ENCODE measurements at regions not wholly inside any gene's neighbourhood (a gene's known extent, or its start where the extent isn't known, plus 50 kb on each side); places are given as distances from the start of the nearest gene placed in this dataset.

DNA sequence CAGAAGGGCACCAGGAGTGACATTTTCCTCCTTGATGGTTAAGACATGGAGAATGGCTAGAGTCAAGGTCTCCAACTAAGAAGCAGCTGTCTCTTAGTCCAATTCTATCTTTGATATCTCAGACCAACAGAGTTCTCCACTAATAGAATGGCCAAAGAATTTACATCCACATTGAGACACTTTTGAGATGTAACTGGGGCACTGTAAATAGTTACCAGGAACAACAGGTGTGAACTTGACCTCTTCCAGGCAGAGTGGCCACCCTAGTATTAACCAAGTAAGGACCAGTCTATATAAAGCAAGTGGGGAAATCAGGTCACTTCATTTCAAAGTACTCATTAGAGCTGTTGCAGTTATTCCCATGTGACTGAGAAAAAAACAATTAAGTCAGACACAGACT, 159.7 kb upstream of the RAD23B start:
- in situ Hi-C loops (cut with MboI; ENCODE audit: low sequenced_read_pairs, unreplicated experiment) = no loop called here
- no peak for DNase-seq (ENCODE audit: low spot score)
- no peak for TF ChIP-seq CTCF (IDR thresholded peaks at IDR 0.05; ENCODE audit: borderline replicate concordance, control extremely low read depth, extremely low read depth, insufficient read depth, missing control alignments)

DNA sequence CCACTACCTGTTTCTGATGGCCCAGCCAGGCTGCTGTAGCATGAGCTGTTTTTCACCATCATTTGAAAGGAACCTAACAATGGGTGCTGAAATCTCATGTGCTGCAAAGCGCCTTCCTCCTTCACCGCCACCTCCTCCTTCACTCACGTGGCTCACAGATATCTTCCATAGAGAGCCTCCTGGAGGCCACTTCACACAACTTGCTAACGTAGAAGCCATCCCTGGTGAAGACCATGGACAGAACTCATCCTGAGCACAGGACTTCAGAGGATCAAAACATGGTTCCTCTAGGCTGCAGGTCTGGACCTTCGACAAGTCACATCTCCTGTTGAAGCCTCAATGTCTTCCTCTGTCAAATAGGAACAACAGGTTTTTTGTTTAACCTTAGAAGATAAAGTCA, 155.5 kb upstream of the RAD23B start:
- no peak for DNase-seq (ENCODE audit: low spot score)
- TF ChIP-seq CTCF (IDR thresholded peaks at IDR 0.05; ENCODE audit: borderline replicate concordance, control extremely low read depth, extremely low read depth, insufficient read depth, missing control alignments) = no peak
- in situ Hi-C loops (cut with MboI; ENCODE audit: low sequenced_read_pairs, unreplicated experiment) = no loop called here

GRCh38 chr9:107131108-107131799, 151.8 kb upstream of the RAD23B start:
- in situ Hi-C loops (cut with MboI; ENCODE audit: low sequenced_read_pairs, unreplicated experiment) = no loop called here
- TF ChIP-seq CTCF (IDR thresholded peaks at IDR 0.05; ENCODE audit: borderline replicate concordance, control extremely low read depth, extremely low read depth, insufficient read depth, missing control alignments) = no peak
- no peak for DNase-seq (ENCODE audit: low spot score)

- in situ Hi-C loops (cut with MboI; ENCODE audit: low sequenced_read_pairs, unreplicated experiment) = no loop called here
- DNase-seq (ENCODE audit: low spot score) = no peak
- TF ChIP-seq CTCF (IDR thresholded peaks at IDR 0.05; ENCODE audit: borderline replicate concordance, control extremely low read depth, extremely low read depth, insufficient read depth, missing control alignments) = no peak
These were observed 146.8 kb upstream of the RAD23B start for GRCh38 chr9:107136296-107136695.

- in situ Hi-C loops (cut with MboI; ENCODE audit: low sequenced_read_pairs, unreplicated experiment) = no loop called here
- peak; percentile 51 for TF ChIP-seq CTCF (IDR thresholded peaks at IDR 0.05; ENCODE audit: borderline replicate concordance, control extremely low read depth, extremely low read depth, insufficient read depth, missing control alignments)
- DNase-seq (ENCODE audit: low spot score) = peak; percentile 45
These were observed 145.4 kb upstream of the RAD23B start for GRCh38 chr9:107137495-107138202.

DNA sequence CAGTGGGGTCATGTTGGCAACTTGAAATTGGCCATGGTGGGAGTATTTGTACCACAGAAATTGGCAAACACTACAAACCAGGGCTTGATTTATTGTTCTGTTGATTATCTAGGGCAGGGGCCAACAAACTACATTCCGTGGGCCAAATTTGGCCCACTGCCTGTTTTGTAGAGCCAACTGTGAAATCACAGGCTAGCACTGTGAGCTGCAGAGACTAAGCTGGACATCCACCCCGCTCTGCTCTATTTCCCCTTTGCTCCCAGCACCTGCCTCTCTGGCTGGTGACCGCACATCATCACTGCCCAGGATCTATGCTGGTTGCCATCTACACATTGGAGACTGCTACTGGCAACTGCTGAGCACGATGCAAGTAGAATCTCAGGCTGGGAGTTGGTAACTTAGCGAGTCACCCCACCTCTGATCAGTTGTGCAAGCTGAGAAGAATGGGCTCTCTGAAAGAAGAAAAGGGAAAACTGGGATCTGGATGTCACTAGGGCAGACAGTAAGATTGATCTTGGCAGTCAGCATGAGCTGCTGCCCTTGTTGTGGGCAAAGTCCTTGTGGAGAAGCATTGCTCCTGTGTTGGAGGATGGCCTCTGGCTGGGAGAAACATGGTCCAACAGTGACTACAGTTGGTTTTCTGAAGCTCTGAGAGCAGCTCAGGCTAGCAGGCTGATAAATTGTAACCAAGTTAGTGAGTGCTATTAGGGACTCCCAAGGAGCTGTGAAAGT, 144.7 kb upstream of the RAD23B start:
- TF ChIP-seq CTCF (IDR thresholded peaks at IDR 0.05; ENCODE audit: borderline replicate concordance, control extremely low read depth, extremely low read depth, insufficient read depth, missing control alignments) = no peak
- no peak for DNase-seq (ENCODE audit: low spot score)
- in situ Hi-C loops (cut with MboI; ENCODE audit: low sequenced_read_pairs, unreplicated experiment) = no loop called here

Measured in GM13976 (cell line).